ENCODE measurements at regions not wholly inside any gene's neighbourhood (a gene's known extent, or its start where the extent isn't known, plus 50 kb on each side); places are given as distances from the start of the nearest gene placed in this dataset.

DNA sequence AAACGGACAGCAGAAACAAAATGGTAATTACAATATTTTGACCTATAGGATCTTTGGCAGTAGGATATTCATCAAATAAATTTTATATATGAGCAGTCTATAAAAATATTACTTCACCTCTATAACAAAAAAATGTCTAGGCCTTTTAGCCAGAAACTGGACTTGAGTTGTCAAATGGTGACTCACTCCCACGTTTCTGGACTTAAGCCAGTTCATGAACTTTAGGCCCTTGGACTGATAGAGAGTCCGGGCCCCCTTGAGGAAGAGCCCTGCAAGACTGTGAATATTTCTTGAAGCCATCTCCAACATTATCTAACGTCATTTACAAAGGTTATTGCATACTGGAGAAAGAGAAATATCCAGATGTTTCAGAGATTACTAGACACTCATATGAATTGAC lies 106.8 kb upstream of the FAM47A start:
- Histone ChIP-seq H3K4me3 (ENCODE audit: insufficient read depth, low read depth, low read length) (no peak overlapping the region), H4K8ac (ENCODE audit: low read depth in 2 of 2, low read length in 2 of 2) (no peak overlapping the region), H4K20me1 (ENCODE audit: insufficient read depth, low read length) (no peaks in the 10 kb centered on the region), H2BK120ac (ENCODE audit: low read depth, low read length) (no peak overlapping the region), H3K9ac (ENCODE audit: low read depth, low read length) (no peak overlapping the region), H3K18ac (ENCODE audit: low read depth, low read length) (no peak overlapping the region), H3K23ac (ENCODE audit: low read depth, low read length) (no peak overlapping the region), H3K14ac (replicated peaks; ENCODE audit: low read depth, low read length) (no peak overlapping the region), H3K9me3 (ENCODE audit: control insufficient read depth, insufficient read depth, low read length) (no peaks in the 10 kb centered on the region), H4K91ac (ENCODE audit: insufficient read depth, low read depth, low read length) (no peak overlapping the region), H3K27me3 (ENCODE audit: control insufficient read depth, insufficient read depth, low read length) (no peaks in the 10 kb centered on the region), H2BK20ac (ENCODE audit: low read depth, low read length) (no peak overlapping the region), H3K79me1 (ENCODE audit: low read depth in 1 of 2, low read length in 2 of 2) (no peaks in the 10 kb centered on the region), H3K27ac (ENCODE audit: insufficient read depth, low read length) (no peak overlapping the region), H2BK5ac (ENCODE audit: low read depth, low read length, poor library complexity, severe bottlenecking) (no peak overlapping the region), H3K56ac (ENCODE audit: extremely low read depth, insufficient read depth, low read length) (no peak overlapping the region), H4K5ac (ENCODE audit: low read depth, low read length) (no peak overlapping the region), H3K4me2 (ENCODE audit: low read depth, low read length) (no peak overlapping the region), H2AK5ac (ENCODE audit: low read depth, low read length) (no peak overlapping the region), H3K9me1 (ENCODE audit: insufficient read depth, low read length) (no peaks in the 10 kb centered on the region), H2BK15ac (ENCODE audit: low read depth, low read length) (no peak overlapping the region), H3K36me3 (ENCODE audit: control insufficient read depth, insufficient read depth, low read length) (no peaks in the 10 kb centered on the region), H2AFZ (replicated peaks; ENCODE audit: low read length, poor library complexity) (no peak overlapping the region), H3K4me1 (ENCODE audit: control insufficient read depth, insufficient read depth, low read length) (no peaks in the 10 kb centered on the region), H2AK9ac (replicated peaks; ENCODE audit: low read depth, low read length, poor library complexity) (no peak overlapping the region), H3K4ac (ENCODE audit: low read depth, low read length) (no peak overlapping the region)
- ATAC-seq (ENCODE audit: low read depth) (no peak), DNase-seq (no peak)
- no CpG with 5 or more reads among the region's 4 CpGs for WGBS, 2 experiments (ENCODE audit: extremely low coverage in 2 of 2, insufficient read length in 1 of 2)
- dilution Hi-C loops (cut with HindIII; ENCODE audit: low sequenced_read_pairs, unreplicated experiment) (no loop called here), intact Hi-C loops (cut with micrococcal nuclease) (no loop called here), in situ Hi-C loops (cut with MboI; ENCODE audit: low sequenced_read_pairs) (no loop called here)
- TF ChIP-seq ELK1 (IDR thresholded peaks at IDR 0.05; ENCODE audit: borderline replicate concordance, low read depth, low read length) (no peak), MAFK (IDR thresholded peaks at IDR 0.05; ENCODE audit: low read depth, low read length) (no peak), FOS (IDR thresholded peaks at IDR 0.05; ENCODE audit: low read depth, low read length) (no peak), CEBPB (IDR thresholded peaks at IDR 0.05; ENCODE audit: low read depth, low read length) (no peak), BHLHE40 (IDR thresholded peaks at IDR 0.05; ENCODE audit: low read depth, low read length) (no peak), NFE2L2 (IDR thresholded peaks at IDR 0.05; ENCODE audit: low read depth, low read length) (no peak), CTCF (conservative IDR thresholded peaks at IDR 0.05; ENCODE audit: low read depth, low read length) (no peak), POLR2A (IDR thresholded peaks at IDR 0.05; ENCODE audit: low read depth, low read length) (no peak), RCOR1 (IDR thresholded peaks at IDR 0.05; ENCODE audit: insufficient replicate concordance, low read length) (no peak)
- CTCF ChIA-PET, result no interaction called here
- BruUV-seq (replicated peaks), result no TSS peak
- POLR2A ChIA-PET (ENCODE audit: unreplicated experiment), result no interaction called here

Data from IMR-90 (cell line).